ENCODE measurements at regions not wholly inside any gene's neighbourhood (a gene's known extent, or its start where the extent isn't known, plus 50 kb on each side); places are given as distances from the start of the nearest gene placed in this dataset.

GRCh38 chr2:220185766-220186305 is 558.4 kb downstream of the SLC4A3 start:
- Histone ChIP-seq H3K36me3 (no peaks in the 10 kb centered on the region), H3K27ac (no peak overlapping the region), H3K4me3 (no peak overlapping the region), H3K27me3 (replicated peaks in 1 of 7) (no peaks in the 10 kb centered on the region), H3K9me3 (peaks cover 0 to 10% (median 0%) of the 10 kb centered on the region in 8 donors), H3K4me1 (no peaks in the 10 kb centered on the region)
- intact Hi-C loops (cut with DNase I; ENCODE audit: low total_unique reads) = no loop called here
- WGBS, 5 donors = 55 to 76% (median 70%) methylated on average over 2 of the region's 2 CpGs
- TF ChIP-seq CTCF (IDR thresholded peaks at IDR 0.05 in 8 of 11, conservative IDR thresholded peaks at IDR 0.05 in 3 of 11) (no peak), POLR2AphosphoS5 (IDR thresholded peaks at IDR 0.05) (no peak), POLR2A (IDR thresholded peaks at IDR 0.05) (no peak)
- DNase-seq = no peak

- peaks cover 0 to 28% (median 5%) of the 10 kb centered on the region in 8 donors for H3K9me3 ChIP-seq
- no peak overlapping the region for H3K27ac ChIP-seq
- H3K4me1 ChIP-seq = no peaks in the 10 kb centered on the region
- intact Hi-C loops (cut with DNase I; ENCODE audit: low total_unique reads) = no loop called here
- no peaks in the 10 kb centered on the region for H3K27me3 ChIP-seq (replicated peaks in 1 of 7)
- H3K4me3 ChIP-seq = no peak overlapping the region
- H3K36me3 ChIP-seq = no peaks in the 10 kb centered on the region
- TF ChIP-seq CTCF (IDR thresholded peaks at IDR 0.05 in 8 of 11, conservative IDR thresholded peaks at IDR 0.05 in 3 of 11) (no peak), POLR2AphosphoS5 (IDR thresholded peaks at IDR 0.05) (no peak), POLR2A (IDR thresholded peaks at IDR 0.05) (no peak)
- 63 to 78% (median 72%) methylated on average over 2 of the region's 2 CpGs for WGBS, 5 donors
- DNase-seq = no peak
Observed at GRCh38 chr2:220188031-220188430, 560.6 kb downstream of the SLC4A3 start.

GRCh38 chr2:220191031-220191430 is 563.6 kb downstream of the SLC4A3 start:
- TF ChIP-seq POLR2A (IDR thresholded peaks at IDR 0.05) = no peak
- TF ChIP-seq POLR2AphosphoS5 (IDR thresholded peaks at IDR 0.05) = no peak
- TF ChIP-seq CTCF (IDR thresholded peaks at IDR 0.05 in 8 of 11, conservative IDR thresholded peaks at IDR 0.05 in 3 of 11) = no peak
- intact Hi-C loops (cut with DNase I; ENCODE audit: low total_unique reads) = no loop called here
- WGBS, 5 donors = 0 to 60% (median 0%) methylated on average over 1 of the region's 1 CpG

GRCh38 chr2:220191737-220192136 is 564.3 kb downstream of the SLC4A3 start:
- intact Hi-C loops (cut with DNase I; ENCODE audit: low total_unique reads) = no loop called here
- no peak for TF ChIP-seq POLR2A (IDR thresholded peaks at IDR 0.05)
- TF ChIP-seq POLR2AphosphoS5 (IDR thresholded peaks at IDR 0.05) = no peak
- TF ChIP-seq CTCF (IDR thresholded peaks at IDR 0.05 in 8 of 11, conservative IDR thresholded peaks at IDR 0.05 in 3 of 11) = no peak
- Histone ChIP-seq H3K4me1 (no peaks in the 10 kb centered on the region), H3K36me3 (no peaks in the 10 kb centered on the region), H3K27me3 (replicated peaks in 1 of 7) (no peaks in the 10 kb centered on the region), H3K27ac (no peak overlapping the region), H3K9me3 (peaks cover 0 to 32% (median 5%) of the 10 kb centered on the region in 8 donors), H3K4me3 (no peak overlapping the region)
- no peak for DNase-seq
- WGBS, 5 donors = 88 to 94% (median 90%) methylated on average over 4 to 5 of the region's 5 CpGs

More at GRCh38 chr2:220191031-220191430, 563.6 kb downstream of the SLC4A3 start:
- H3K4me3 ChIP-seq = no peak overlapping the region
- no peaks in the 10 kb centered on the region for H3K27me3 ChIP-seq (replicated peaks in 1 of 7)
- no peak overlapping the region for H3K27ac ChIP-seq
- DNase-seq = no peak
- no peaks in the 10 kb centered on the region for H3K36me3 ChIP-seq
- H3K4me1 ChIP-seq = no peaks in the 10 kb centered on the region
- peaks cover 0 to 32% (median 5%) of the 10 kb centered on the region in 8 donors for H3K9me3 ChIP-seq
